Esophagus squamous epithelium (tissue), 4 donors: ENCODE measurements at regions not wholly inside any gene's neighbourhood (a gene's known extent, or its start where the extent isn't known, plus 50 kb on each side); places are given as distances from the start of the nearest gene placed in this dataset.

Source experiments
- CTCF ChIP-seq, 6 experiments: fragments of 450-650 bp in 4 of 6; fragments of 200-600 bp in 2 of 6; sonication (generic) in 2 of 6; IDR thresholded peaks; one replicate each; pipeline ENCODE4 v1.5.1; 2016 to 2019; ENCODE audit warnings: antibody characterized with exemption in 6 of 6, mild to moderate bottlenecking in 4 of 6, moderate library complexity in 4 of 6
- POLR2A ChIP-seq, 4 donors: fragments of 450-650 bp; IDR thresholded peaks; one replicate each; pipeline ENCODE4 v1.6.1; 2017; ENCODE audit warnings: antibody characterized with exemption in 4 of 4, mild to moderate bottlenecking in 4 of 4, moderate library complexity in 3 of 4

DNA sequence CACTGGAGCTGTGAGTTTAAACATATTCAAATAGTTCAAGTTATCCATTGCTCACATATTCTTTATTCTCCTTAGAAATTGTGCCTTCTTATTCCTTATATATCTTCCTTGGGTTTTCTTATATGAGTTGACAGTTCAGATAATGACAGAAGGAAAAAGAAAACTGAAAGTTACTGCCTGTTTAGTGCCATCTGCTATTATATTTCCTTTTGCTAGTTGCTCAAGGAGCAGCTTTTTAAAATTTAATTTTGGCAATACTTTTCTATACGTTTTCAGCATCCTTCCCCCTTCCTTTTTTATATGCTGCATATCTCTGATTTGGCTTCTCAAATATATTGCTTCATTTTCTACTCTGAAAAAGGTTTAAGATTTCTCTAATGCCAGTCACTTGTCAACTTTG is 903.1 kb upstream of the SPRY2 start:
- TF ChIP-seq CTCF (IDR thresholded peaks at IDR 0.05), result no peak
- no peak for TF ChIP-seq POLR2A (IDR thresholded peaks at IDR 0.05)
